Karpas-422 (cell line): ENCODE measurements at regions not wholly inside any gene's neighbourhood (a gene's known extent, or its start where the extent isn't known, plus 50 kb on each side); places are given as distances from the start of the nearest gene placed in this dataset.
"Not testable (repeated sequence)": the region's sequence is repeated elsewhere in the genome, so short reads cannot be mapped to it uniquely, and the experiment has no call there.

Experiments used
- DNase-seq: peaks from one replicate; pipeline ENCODE4 v3.0.0-alpha.2; 2015
- H2AFZ ChIP-seq: fragments of 200-600 bp; sonication (generic); 2 replicates; pipeline ENCODE4 v1.6.1; 2014; ENCODE audit warnings: antibody characterized with exemption, low read length, mixed read lengths
- H3K27ac ChIP-seq: fragments of 200-600 bp; sonication (generic); 2 replicates; pipeline ENCODE4 v1.5.1; 2014; ENCODE audit warnings: mild to moderate bottlenecking, low read length, moderate library complexity
- H3K27me3 ChIP-seq: fragments of 200-600 bp; sonication (generic); 2 replicates; pipeline ENCODE4 v1.6.1; 2014; ENCODE audit warnings: low read length, mixed read lengths
- H3K36me3 ChIP-seq: fragments of 200-600 bp; sonication (generic); 2 replicates; pipeline ENCODE4 v1.6.1; 2014; ENCODE audit warnings: low read length, mixed read lengths; ENCODE audit not compliant: insufficient read depth
- H3K4me1 ChIP-seq: fragments of 200-600 bp; sonication (generic); 2 replicates; pipeline ENCODE4 v1.6.1; 2014; ENCODE audit warnings: mild to moderate bottlenecking, low read length, mixed read lengths
- H3K4me2 ChIP-seq: fragments of 200-600 bp; sonication (generic); 2 replicates; pipeline ENCODE4 v1.6.1; 2014; ENCODE audit warnings: low read length, low read depth, mild to moderate bottlenecking; ENCODE audit not compliant: poor library complexity, severe bottlenecking
- H3K4me3 ChIP-seq: fragments of 200-600 bp; sonication (generic); 2 replicates; pipeline ENCODE4 v1.5.1; 2014; ENCODE audit warnings: mild to moderate bottlenecking, antibody characterized with exemption, low read length, mixed read lengths
- H3K79me2 ChIP-seq: fragments of 200-600 bp; sonication (generic); 2 replicates; pipeline ENCODE4 v1.6.1; 2014; ENCODE audit warnings: mild to moderate bottlenecking, low read length, mixed read lengths
- H3K9ac ChIP-seq: fragments of 200-600 bp; sonication (generic); 2 replicates; pipeline ENCODE4 v1.6.0; 2014; ENCODE audit warnings: low read length
- H3K9me2 ChIP-seq: fragments of 200-600 bp; sonication (generic), shearing (Covaris generic); replicated peaks from 2 replicates; pipeline ENCODE4 v1.6.0; 2014; ENCODE audit warnings: mild to moderate bottlenecking, low read length, moderate library complexity; ENCODE audit not compliant: insufficient read depth
- H3K9me3 ChIP-seq: fragments of 300-700, 200-600 bp; sonication (generic); 2 replicates; pipeline ENCODE4 v1.6.1; 2014; ENCODE audit warnings: low read length, mixed read lengths
- H4K20me1 ChIP-seq: fragments of 200-600 bp; sonication (generic); 2 replicates; pipeline ENCODE4 v1.6.1; 2014; ENCODE audit warnings: mild to moderate bottlenecking, antibody characterized with exemption, low read length, low read depth; ENCODE audit not compliant: insufficient read depth

- Histone ChIP-seq H4K20me1 (no peaks in the 10 kb centered on the region), H3K9me2 (no peaks in the 10 kb centered on the region), H3K27ac (no peak overlapping the region), H3K79me2 (no peaks in the 10 kb centered on the region), H3K36me3 (no peaks in the 10 kb centered on the region), H3K4me1 (no peaks in the 10 kb centered on the region), H2AFZ (no peak overlapping the region), H3K4me2 (no peak overlapping the region), H3K9me3 (0 out of 2 replicates have a peak, but pooled peaks cover 3% of the 10 kb centered on the region), H3K4me3 (no peak overlapping the region), H3K9ac (no peak overlapping the region), H3K27me3 (no peaks in the 10 kb centered on the region)
- DNase-seq, result no peak
These were observed 424.8 kb downstream of the IRX1 start for GRCh38 chr5:4020400-4020799.

- H3K4me3 ChIP-seq, result no peak overlapping the region
- H3K9ac ChIP-seq, result no peak overlapping the region
- no peaks in the 10 kb centered on the region for H4K20me1 ChIP-seq
- H3K36me3 ChIP-seq, result no peaks in the 10 kb centered on the region
- H3K4me2 ChIP-seq, result no peak overlapping the region
- no peak for DNase-seq
- 0 out of 2 replicates have a peak, but pooled peaks cover 5% of the 10 kb centered on the region for H3K9me3 ChIP-seq
- H3K79me2 ChIP-seq, result no peaks in the 10 kb centered on the region
- H3K27me3 ChIP-seq, result no peaks in the 10 kb centered on the region
- H3K27ac ChIP-seq, result no peak overlapping the region
- no peaks in the 10 kb centered on the region for H3K4me1 ChIP-seq
- H2AFZ ChIP-seq, result no peak overlapping the region
- H3K9me2 ChIP-seq, result no peaks in the 10 kb centered on the region
These were observed 426.5 kb downstream of the IRX1 start for GRCh38 chr5:4022056-4022670.

DNA sequence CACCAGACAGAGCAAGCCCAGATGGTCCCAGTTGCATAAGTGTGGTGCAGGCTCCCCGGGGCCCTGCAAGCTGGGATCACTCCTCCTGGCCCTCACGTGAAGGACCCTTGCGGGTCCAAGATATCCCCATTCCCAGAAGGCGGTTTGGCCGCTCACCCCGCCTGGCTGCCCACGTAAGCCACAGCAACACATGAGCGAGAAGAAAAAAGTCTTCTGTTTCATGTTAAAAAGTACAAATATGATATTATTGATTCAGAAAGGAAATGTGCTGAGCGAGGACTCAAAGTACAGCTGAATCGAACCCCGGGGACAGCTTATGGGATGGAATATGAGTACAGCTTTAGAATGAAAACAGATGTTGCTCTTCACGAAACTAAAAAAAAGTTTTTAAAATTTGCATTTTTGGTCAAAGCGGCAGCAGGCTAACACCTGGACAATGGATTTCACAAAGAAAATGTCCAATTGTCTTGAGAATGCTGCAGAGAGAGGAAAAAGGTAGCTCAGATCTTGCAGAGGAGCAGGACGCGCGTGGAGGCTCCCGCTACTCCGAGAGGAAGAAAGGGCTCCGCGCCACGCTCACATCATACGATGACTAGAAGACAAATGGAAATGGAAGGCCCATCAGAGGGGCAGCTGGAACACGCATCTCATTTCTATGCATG, 427.6 kb downstream of the IRX1 start:
- Histone ChIP-seq H3K79me2 (no peaks in the 10 kb centered on the region), H3K27me3 (no peaks in the 10 kb centered on the region), H3K9ac (no peak overlapping the region), H3K9me3 (0 out of 2 replicates have a peak, but pooled peaks cover 4% of the 10 kb centered on the region), H2AFZ (no peak overlapping the region), H3K4me2 (no peak overlapping the region), H3K27ac (no peak overlapping the region), H3K4me1 (no peaks in the 10 kb centered on the region), H3K36me3 (no peaks in the 10 kb centered on the region), H3K9me2 (no peaks in the 10 kb centered on the region), H4K20me1 (no peaks in the 10 kb centered on the region), H3K4me3 (no peak overlapping the region)
- DNase-seq, result no peak

- no peaks in the 10 kb centered on the region for H3K4me1 ChIP-seq
- no peaks in the 10 kb centered on the region for H3K9me2 ChIP-seq
These were observed 428.2 kb downstream of the IRX1 start for GRCh38 chr5:4023753-4024335.

DNA sequence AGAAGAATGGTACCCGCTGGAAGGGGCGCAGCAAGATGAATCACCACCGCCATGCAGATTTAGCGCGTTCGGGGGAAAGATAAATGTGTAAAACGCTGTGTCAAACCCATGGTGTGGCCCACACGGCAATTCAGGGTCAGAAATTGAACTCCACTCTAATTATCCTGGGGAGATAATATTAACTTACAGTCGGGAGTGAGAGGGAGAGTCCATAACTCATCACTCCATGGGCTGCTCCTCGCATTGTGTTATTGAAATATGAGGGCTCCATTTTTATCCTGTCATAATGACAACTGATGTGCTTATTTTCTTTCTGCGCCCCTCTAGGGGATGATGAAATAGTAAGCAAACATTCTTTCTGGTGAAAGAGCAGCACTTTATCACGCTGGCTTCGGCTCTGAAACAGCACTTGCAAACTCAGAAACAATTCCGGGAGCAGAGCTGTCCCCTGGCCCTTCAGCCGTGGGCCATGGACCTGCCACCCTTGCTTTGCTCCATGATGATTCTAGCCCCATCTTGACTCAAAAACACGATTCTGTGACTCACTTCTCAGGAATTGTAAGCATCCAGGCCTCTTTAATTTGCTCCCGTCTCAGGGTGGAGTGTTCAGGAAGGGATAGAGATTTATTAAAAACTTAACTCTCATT, 431.6 kb downstream of the IRX1 start:
- H3K9me2 ChIP-seq, result no peaks in the 10 kb centered on the region
- no peaks in the 10 kb centered on the region for H3K27me3 ChIP-seq
- H2AFZ ChIP-seq, result no peak overlapping the region
- no peak overlapping the region for H3K4me3 ChIP-seq
- H3K4me2 ChIP-seq, result no peak overlapping the region
- H3K36me3 ChIP-seq, result no peaks in the 10 kb centered on the region
- no peak overlapping the region for H3K9ac ChIP-seq
- H3K4me1 ChIP-seq, result no peaks in the 10 kb centered on the region
- no peaks in the 10 kb centered on the region for H4K20me1 ChIP-seq
- H3K79me2 ChIP-seq, result no peaks in the 10 kb centered on the region
- H3K27ac ChIP-seq, result no peak overlapping the region
- H3K9me3 ChIP-seq, result peaks cover 17% of the 10 kb centered on the region; the same call in 1 of the 2 replicates
- no peak for DNase-seq

More at GRCh38 chr5:4023753-4024335, 428.2 kb downstream of the IRX1 start:
- no peak for DNase-seq
- Histone ChIP-seq H3K4me3 (no peak overlapping the region), H2AFZ (no peak overlapping the region), H3K9ac (no peak overlapping the region), H3K27ac (no peak overlapping the region), H3K4me2 (no peak overlapping the region), H3K9me3 (0 out of 2 replicates have a peak, but pooled peaks cover 2% of the 10 kb centered on the region), H3K36me3 (no peaks in the 10 kb centered on the region), H3K27me3 (no peaks in the 10 kb centered on the region), H4K20me1 (no peaks in the 10 kb centered on the region), H3K79me2 (no peaks in the 10 kb centered on the region)

- Histone ChIP-seq H3K27ac (no peak overlapping the region), H3K4me2 (no peak overlapping the region), H4K20me1 (no peaks in the 10 kb centered on the region), H3K27me3 (no peaks in the 10 kb centered on the region), H3K9me3 (peaks cover 22% of the 10 kb centered on the region; the same call in 1 of the 2 replicates), H2AFZ (no peak overlapping the region), H3K9ac (no peak overlapping the region), H3K9me2 (no peaks in the 10 kb centered on the region), H3K4me3 (no peak overlapping the region), H3K4me1 (no peaks in the 10 kb centered on the region), H3K36me3 (no peaks in the 10 kb centered on the region), H3K79me2 (no peaks in the 10 kb centered on the region)
- DNase-seq, result no peak
These were observed 432.8 kb downstream of the IRX1 start for GRCh38 chr5:4028384-4028783.

DNA sequence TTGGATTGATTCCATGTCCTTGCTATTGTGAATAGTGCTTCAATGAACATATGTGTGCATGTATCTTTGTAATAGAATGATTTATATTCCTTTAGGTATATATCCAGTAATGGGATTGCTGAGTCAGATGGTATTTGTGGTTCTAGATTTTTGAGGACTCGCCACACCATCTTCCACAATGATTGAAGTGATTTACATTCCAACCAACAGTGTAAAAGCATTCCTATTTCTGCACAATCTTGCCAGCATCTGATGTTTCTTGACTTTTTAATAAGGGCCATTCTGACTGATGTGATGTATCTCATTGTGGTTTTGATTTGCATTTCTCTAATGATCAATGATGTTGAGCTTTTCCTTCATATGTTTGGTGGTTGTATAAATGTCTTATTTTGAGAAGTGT, 437.9 kb downstream of the IRX1 start:
- not testable (repeated sequence) for DNase-seq, H2AFZ ChIP-seq, H3K4me1 ChIP-seq, H3K27ac ChIP-seq, H3K36me3 ChIP-seq, H3K79me2 ChIP-seq, H3K9ac ChIP-seq, H3K9me2 ChIP-seq, H3K4me2 ChIP-seq, H3K4me3 ChIP-seq, H4K20me1 ChIP-seq, H3K27me3 ChIP-seq
- peaks cover 33% of the 10 kb centered on the region for H3K9me3 ChIP-seq

- no peaks in the 10 kb centered on the region for H3K36me3 ChIP-seq
- no peaks in the 10 kb centered on the region for H3K9me2 ChIP-seq
- no peaks in the 10 kb centered on the region for H3K79me2 ChIP-seq
- H3K27me3 ChIP-seq, result no peaks in the 10 kb centered on the region
- no peak overlapping the region for H2AFZ ChIP-seq
- no peaks in the 10 kb centered on the region for H4K20me1 ChIP-seq
- no peak overlapping the region for H3K4me2 ChIP-seq
- no peak for DNase-seq
- H3K4me3 ChIP-seq, result no peak overlapping the region
- H3K27ac ChIP-seq, result no peak overlapping the region
- no peak overlapping the region for H3K9ac ChIP-seq
- H3K4me1 ChIP-seq, result no peaks in the 10 kb centered on the region
- peaks cover 35% of the 10 kb centered on the region for H3K9me3 ChIP-seq
These were observed 441.2 kb downstream of the IRX1 start for GRCh38 chr5:4036861-4037260.
